Embryonic facial prominence (tissue), 1 donor: ENCODE measurements at regions not wholly inside any gene's neighbourhood (a gene's known extent, or its start where the extent isn't known, plus 50 kb on each side); places are given as distances from the start of the nearest gene placed in this dataset.
A peak's percentile ranks its signal among the peaks of the same experiment; 100 is the strongest.

Source experiments
- DNase-seq: peaks from one replicate; pipeline ENCODE4 v3.0.0-alpha.2; 2016; ENCODE audit errors: extremely low spot score

GRCh38 chr3:168459226-168459784 is 363.6 kb upstream of the GOLIM4 start:
- no peak for DNase-seq

GRCh38 chr3:168457954-168458539 is 362.3 kb upstream of the GOLIM4 start:
- no peak for DNase-seq

GRCh38 chr3:168455814-168456213 is 360.1 kb upstream of the GOLIM4 start:
- no peak for DNase-seq

GRCh38 chr3:168453623-168454022 is 357.9 kb upstream of the GOLIM4 start:
- DNase-seq: no peak

GRCh38 chr3:168443965-168444364 is 348.2 kb upstream of the GOLIM4 start:
- DNase-seq: no peak

- DNase-seq: no peak
Measured at GRCh38 chr3:168442502-168442901, 346.8 kb upstream of the GOLIM4 start.

GRCh38 chr3:168436245-168436724 is 340.6 kb upstream of the GOLIM4 start:
- no peak for DNase-seq

GRCh38 chr3:168431491-168431890 is 335.8 kb upstream of the GOLIM4 start:
- no peak for DNase-seq

GRCh38 chr3:168427835-168428475 is 332.2 kb upstream of the GOLIM4 start:
- DNase-seq: no peak

GRCh38 chr3:168427156-168427555 is 331.4 kb upstream of the GOLIM4 start:
- DNase-seq: no peak

- no peak for DNase-seq
Measured at GRCh38 chr3:168425936-168426595, 330.3 kb upstream of the GOLIM4 start.

GRCh38 chr3:168424059-168424734 is 328.5 kb upstream of the GOLIM4 start:
- DNase-seq: no peak

- no peak for DNase-seq
Measured at GRCh38 chr3:168422843-168423242, 327.1 kb upstream of the GOLIM4 start.

GRCh38 chr3:168419091-168419490 is 323.4 kb upstream of the GOLIM4 start:
- no peak for DNase-seq

- DNase-seq: peak; percentile 15
Measured at GRCh38 chr3:168417016-168417415, 321.3 kb upstream of the GOLIM4 start.

GRCh38 chr3:168416446-168416845 is 320.7 kb upstream of the GOLIM4 start:
- no peak for DNase-seq

- no peak for DNase-seq
Measured at GRCh38 chr3:168414149-168414548, 318.4 kb upstream of the GOLIM4 start.

GRCh38 chr3:168407381-168407780 is 311.7 kb upstream of the GOLIM4 start:
- no peak for DNase-seq

- DNase-seq: no peak
Measured at GRCh38 chr3:168405288-168405687, 309.6 kb upstream of the GOLIM4 start.

- DNase-seq: no peak
Measured at GRCh38 chr3:168398371-168399025, 302.8 kb upstream of the GOLIM4 start.

- no peak for DNase-seq
Measured at GRCh38 chr3:168396861-168397260, 301.1 kb upstream of the GOLIM4 start.

GRCh38 chr3:168395551-168395950 is 299.8 kb upstream of the GOLIM4 start:
- no peak for DNase-seq
